ENCODE measurements at regions not wholly inside any gene's neighbourhood (a gene's known extent, or its start where the extent isn't known, plus 50 kb on each side); places are given as distances from the start of the nearest gene placed in this dataset.

DNA sequence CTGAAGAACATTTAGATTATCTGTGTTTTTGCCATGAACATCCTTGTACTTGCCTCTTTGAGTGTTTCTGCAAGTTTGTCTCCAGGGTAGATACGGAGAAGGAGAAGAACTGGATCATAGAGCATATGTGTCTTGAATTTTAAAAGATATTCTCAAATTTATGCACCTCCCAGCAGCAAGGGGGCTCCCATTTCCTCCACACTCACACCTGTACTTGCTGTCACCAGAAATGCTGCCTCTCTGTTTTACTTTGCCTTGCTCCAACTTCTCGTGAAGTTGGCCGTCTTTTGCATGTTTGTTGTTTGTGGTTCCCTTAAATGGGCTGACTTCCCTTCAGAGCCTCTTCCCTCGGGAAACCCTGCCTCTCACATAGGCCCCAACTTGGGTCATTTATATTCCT is 171.0 kb downstream of the TFAP2C start:
- DNase-seq (ENCODE audit: low read depth in 2 of 2) = no peak

DNA sequence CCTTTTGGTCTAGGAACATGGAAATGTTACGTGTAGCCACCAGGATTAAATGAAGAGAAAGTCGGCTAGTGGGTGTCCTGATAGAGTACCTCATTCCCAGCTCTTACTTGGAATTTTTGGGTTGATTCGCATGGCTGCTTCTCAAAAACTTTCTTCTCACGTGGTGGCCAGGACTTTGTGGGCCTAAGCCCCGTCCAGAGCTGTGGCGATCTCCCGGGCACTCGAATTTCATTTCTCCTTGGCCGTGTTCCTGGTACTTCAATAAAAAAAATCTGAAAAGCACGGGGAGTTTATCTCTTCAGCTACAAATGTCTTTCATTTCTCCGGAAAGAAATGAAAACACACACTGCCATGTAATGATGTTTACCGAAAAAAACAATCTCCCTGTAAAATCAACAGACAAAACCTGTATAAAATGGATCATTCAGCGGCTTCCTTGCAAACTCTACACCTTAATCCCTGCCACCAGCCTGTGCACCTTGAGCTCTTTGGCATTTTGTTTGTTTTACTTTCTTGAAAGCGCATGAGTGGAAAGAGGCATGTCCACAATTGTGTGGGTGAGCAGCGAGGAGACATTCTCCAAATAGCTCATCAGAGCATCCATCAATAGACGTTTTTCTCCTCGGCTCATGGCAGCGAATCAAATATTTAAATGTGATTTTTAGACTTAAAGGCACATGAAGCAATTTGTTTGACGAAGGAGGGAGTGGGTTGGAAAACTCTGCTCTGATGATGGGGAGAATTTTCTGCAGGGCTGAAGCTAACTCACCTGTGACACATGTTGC is 173.1 kb downstream of the TFAP2C start:
- no peak for DNase-seq (ENCODE audit: low read depth in 2 of 2)

DNA sequence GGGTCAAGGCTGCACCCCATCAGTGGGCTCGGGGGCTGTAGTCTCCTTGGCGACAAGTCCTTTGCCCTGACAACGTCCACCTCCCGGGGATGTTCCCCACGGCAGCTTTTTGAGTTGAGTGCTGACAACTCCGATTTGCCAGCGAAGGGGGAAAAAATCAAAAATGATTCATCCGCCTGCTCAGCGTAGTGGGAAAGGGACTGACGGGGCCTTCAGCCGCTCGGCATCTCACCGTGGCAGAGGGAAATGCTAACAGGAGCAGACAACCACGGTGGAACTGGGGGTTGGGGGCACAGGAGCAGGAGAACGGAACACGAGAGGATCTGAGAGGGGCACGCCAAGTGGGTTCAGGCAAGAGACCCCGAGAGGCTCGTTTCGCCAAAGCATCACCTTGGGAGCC is 173.7 kb downstream of the TFAP2C start:
- DNase-seq (ENCODE audit: low read depth in 2 of 2) = no peak

DNA sequence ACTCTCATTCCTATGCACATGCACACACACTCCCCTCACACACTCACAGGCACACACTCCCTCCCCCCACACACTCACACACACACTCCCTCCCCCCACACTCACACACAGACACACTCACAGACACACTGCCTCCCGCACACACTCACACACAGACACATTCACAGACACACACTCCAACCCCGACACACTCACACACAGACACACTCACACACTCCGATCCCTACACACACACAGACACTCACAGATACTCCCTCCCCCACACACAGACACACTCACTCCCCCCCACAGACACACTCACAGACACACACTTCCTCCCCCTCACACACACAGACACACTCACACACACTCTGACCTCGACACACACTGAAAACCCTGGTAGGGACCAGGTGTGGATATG is 176.2 kb downstream of the TFAP2C start:
- DNase-seq (ENCODE audit: low read depth in 2 of 2) = no peak

DNA sequence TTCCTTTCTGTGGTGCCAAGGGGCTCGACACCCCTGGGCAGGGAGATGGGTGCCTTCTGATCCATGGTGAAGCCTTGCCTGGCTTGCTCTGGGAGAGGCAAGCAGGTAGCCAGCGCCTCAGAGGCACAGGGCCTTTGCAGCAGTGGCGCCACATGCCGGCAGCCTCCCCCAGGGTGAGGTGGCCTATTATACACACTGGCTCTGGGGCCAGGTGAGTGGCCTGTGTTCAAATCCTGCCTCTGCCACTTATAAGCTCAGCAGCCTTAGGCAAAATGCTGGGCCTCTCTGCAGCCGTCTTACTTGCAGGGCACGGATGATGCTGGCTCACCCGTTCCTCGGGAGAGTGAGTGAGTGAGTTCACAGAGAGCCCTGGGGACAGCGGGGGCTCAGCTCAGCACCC is 176.9 kb downstream of the TFAP2C start:
- no peak for DNase-seq (ENCODE audit: low read depth in 2 of 2)

DNA sequence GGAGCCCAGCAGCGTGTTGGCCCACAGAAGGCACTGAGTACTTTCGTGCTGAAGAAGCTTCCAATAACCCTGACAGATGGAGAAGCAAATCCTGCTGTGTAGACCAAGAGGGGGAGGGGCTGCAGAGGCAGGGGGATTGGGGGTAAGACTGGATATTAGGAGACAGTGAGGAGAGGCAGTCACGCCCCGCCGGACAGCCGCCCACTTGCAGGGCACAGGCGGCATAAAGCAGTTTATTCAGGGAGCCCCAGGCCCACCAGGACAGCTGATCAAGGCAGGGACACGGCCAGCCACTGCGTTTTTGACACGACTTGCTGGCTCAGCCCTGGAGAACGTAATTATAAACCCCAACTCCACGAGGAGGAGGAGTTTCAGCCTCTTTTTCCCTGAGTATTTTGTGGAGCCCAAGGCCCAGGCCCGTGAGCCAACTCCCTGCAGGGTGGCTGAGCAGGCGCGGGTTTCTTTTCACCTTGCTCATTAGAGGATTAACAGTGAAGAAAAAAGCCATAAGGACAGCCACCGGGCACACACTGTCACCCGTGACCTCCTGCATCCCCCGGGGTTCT is 177.9 kb downstream of the TFAP2C start:
- DNase-seq (ENCODE audit: low read depth in 2 of 2) = no peak

DNA sequence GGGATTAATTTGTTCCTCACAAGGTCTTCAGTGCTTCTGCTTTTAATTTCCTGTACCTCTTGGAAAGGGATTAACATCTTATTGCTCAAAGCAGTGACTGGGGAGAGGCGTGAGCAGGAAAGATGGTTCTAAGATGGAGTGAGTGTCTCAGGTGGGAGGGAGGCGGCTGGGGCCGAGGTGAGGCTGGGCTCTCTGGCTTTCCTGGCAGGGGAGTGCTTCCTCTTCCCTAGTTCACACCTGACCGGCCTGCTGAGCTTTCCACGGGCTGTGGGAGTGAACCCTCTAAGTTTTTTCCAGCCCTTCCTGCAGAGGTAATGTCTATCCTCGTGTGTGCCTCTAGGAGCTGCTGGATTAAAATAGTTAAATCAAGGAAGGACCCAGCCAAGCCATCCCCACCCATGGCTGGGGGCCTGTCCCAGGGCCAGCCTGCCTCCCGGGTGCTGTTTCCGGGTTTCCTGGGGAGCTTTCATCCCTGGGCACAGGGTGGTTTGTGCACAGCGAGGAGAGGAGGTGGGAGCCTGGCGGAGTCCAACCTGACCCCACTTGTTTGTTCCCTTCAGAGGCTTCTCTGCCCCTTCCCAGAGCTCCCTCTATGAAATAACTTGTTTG is 179.1 kb downstream of the TFAP2C start:
- DNase-seq (ENCODE audit: low read depth in 2 of 2) = no peak

DNA sequence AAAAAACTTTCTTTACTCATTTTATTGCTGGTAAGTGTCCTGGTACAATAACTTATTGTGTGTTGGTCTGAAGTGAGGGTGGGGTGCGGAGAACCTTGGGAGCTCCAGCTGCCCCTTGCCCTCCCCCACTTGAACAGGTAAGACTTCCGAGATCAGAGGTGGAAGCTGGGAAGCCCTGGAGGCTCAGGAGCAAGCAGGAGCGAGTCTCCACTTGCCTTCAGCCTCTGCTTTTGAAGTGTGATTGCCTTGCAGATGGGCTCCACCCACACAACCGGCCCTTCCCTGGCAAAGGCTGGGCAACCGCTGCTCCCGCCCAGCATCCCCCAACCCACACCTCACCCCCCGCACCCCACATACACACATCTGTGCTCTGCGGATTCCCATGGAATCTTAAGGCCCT is 179.6 kb downstream of the TFAP2C start:
- no peak for DNase-seq (ENCODE audit: low read depth in 2 of 2)

DNA sequence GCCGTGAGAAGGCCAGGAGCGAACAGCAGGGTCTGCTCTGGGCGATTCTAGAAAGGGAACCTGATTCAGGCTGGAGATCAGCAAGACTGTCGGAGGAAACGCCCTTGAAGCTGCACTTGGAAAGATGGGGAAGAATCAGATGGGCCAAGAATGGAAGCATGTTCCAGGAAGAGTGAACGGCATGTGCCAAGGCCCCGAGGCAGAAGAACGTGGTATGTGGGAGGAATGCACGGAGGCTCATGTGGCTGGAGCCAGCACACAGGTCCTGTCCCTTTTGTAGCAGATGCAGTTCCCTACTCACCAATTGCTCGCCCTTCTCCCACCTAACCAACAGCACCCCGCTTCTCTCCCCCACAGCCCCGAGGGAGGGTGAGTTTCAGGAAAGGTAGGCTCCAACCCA is 180.6 kb downstream of the TFAP2C start:
- no peak for DNase-seq (ENCODE audit: low read depth in 2 of 2)

DNA sequence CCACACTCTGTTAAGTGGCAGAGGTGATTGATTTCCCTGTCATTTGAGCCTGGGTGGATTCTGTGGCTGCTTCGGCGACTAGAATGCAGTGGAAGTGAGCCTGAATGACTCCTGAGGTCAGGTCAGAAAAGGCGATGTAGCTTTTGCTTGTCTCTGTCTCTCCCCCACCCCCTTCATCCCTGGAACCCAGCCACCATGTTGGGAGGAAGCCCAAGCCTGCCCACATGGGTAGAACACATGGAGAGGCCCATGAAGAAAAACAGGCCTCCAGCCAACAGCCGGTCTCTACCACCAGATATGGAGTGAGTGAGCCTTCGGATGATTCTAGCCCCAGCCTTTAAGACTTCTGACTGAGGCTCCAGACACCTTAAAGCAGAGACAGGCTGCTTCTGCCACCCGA is 181.0 kb downstream of the TFAP2C start:
- no peak for DNase-seq (ENCODE audit: low read depth in 2 of 2)

DNA sequence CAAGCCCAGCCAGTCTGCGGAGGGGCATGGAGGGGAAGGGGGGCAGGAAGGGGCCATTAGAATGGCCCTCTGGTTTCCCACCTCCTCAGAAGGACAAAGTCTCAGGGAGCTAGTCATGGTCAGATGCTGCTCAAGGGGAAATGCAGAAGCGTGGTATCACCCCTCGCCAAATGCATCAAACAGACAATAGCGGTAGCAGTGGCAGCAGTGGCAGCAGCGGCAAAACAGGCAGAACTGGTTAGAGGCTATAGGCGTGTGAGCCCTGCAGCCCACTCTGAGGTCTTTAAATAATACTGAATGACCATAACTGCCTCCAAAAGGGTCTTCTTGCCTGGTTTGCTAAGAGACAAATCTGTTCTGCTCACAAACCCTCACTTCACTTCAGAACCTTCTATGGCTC is 186.7 kb downstream of the TFAP2C start:
- no peak for DNase-seq (ENCODE audit: low read depth in 2 of 2)

DNA sequence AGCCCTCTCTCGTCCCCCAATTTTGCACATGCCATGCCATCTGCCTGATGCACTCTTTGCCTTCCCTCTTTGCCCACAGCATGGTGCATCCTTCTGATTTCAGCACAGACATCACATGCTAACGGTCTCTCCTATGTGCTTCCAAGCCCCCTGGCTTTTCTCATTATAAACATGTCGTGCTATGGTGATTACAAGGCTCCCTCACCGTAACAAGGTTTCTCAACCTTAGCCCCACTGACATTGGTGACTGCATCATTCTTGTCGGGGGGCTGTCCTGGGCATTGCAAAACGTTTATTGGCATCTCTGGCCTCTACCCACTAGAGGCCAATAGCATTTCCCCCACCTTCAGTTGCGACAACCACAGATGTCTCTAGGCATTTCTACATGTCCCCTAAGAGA is 187.2 kb downstream of the TFAP2C start:
- DNase-seq (ENCODE audit: low read depth in 2 of 2) = no peak

DNA sequence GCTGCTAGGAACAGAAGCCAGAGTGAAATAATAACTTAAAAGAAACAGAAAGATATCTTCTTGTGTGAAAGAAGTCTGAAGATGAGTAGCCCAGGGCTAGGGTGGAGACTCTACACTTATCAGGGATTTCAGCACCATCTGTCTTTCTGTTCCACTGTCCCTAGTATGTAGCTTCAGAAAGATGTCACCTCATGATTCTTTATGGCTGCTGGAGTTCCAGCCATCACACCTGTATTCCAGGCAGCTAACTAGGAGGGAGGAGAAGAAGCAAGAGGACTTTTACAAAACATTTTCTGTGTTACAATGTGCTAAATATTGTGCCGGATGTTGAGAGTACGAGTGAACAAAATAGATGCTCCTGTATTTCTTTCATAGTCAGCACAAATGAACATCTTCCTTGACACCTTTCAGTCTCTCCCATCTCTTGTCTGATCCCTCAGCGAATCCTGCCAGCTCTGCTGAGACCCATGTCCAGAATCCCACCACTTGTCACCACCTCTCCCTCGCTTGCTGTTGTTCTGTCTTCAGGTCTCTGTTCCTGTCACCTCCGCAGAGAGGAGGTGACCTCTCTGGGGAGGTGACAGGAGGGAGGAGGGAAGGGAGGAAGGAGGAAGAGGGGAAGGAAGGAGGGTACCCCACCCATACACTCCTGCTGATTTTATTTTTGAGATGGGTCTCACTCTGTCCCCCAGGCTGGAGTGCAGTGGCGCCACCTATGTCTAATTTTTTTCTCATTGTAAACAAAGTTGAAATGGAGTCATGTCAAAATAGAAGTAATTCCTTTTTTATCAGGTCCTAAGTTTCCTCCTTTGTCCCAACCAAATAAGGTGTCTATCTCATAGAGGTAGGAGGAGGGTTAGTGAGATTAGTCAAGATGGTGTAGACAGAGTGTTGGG is 188.9 kb downstream of the TFAP2C start:
- no peak for DNase-seq (ENCODE audit: low read depth in 2 of 2)

DNA sequence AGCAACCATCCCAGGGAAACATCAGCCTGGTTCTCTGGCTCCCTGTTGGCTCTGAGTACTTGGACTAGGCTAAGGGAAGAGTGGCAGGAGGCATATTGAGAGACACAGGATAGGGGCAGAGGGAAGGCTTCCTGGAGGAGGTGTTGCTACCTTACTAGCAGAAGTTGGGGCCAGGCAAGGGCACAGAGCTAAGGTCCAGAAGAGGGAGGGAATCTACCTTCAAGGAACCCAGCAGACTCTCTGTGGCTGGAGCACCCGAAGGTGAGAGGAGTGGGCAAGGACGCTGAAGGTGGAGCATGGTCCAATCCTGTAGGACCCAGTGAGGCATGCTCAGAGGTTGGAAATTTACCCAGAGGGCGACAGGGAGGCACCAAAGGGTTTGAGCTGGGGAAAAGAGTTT is 191.9 kb downstream of the TFAP2C start:
- no peak for DNase-seq (ENCODE audit: low read depth in 2 of 2)

DNA sequence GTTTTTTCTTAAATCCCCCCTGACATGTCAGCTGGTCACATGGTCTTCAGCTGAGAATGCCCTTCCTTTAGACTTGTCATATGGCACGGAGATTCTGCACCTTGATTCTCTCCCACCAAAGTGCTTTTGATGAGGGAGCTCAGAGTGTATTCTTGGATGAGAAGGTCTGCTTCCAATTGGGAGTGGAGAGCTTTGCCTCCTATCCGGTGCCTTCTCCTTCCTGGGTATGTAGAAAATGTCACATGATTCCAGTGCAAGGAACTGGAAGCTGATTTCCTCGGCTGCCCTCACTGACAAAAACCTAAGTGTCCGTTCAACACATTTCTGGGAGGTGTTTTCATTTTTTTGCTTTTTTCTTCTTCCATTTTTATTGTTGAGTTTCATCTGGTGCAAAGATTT is 197.2 kb downstream of the TFAP2C start:
- no peak for DNase-seq (ENCODE audit: low read depth in 2 of 2)

DNA sequence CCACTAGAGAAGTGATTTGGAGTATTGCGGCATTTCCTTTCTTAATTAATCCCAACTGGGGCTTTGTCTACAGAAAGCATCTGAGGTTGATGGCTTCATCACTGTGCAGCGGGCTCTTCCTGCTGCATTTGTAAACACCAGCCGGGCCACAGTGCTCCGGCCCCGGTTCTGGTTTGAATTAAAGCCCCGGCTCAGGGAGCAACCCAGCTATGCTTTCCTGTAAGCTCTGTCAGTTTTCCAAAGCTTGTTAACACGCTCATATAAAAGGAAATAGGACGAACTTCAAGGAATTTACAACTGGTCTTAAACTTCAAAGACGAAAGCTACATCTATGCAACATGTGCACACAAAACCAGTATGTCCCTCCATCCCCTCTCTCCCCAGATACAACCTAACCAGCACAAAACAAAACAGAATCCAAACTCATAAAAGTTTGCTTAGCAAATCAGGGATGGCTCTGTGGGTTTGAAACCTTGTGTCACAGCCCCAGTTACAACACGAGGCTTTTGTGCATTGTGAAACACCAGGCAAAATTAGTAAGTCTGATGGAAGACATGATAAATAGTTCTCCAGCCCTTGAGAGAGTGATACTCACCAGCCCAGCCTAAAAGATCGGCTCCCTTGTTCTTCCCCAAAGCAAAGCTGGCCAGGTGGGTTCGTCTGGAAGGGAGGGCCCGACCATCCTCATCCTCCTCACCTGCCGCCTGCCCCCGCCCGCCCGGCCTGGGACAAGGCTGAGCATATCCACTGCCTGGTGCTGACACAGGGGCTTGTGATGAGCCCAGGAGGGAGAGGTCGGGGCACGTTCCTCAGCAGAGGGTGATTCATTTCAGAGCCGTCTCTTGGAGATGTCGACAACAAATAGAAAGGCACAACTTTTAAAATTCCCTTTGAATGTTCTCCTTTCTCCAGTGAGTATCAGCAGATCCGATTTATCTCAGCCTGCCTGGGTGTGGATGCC is 197.9 kb downstream of the TFAP2C start:
- DNase-seq (ENCODE audit: low read depth in 2 of 2) = no peak

DNA sequence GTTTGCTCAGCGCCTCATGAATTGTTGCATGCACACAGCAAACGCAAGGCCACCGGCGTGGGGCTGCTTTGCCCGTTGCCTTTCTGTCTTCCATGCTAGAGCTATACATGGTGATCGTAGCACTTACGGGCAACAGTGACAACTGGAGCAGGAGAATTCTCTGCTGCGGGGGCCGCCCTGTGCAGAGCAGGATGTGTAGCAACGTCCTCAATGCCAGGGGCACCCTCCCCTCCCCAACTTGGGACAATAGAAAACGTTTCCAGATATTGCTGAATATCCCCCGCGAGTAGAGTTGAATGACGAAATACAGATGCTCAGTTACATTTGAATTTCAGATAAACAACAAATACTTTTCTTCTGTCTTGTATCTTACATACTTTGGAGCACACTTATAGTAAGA is 198.7 kb downstream of the TFAP2C start:
- no peak for DNase-seq (ENCODE audit: low read depth in 2 of 2)

DNA sequence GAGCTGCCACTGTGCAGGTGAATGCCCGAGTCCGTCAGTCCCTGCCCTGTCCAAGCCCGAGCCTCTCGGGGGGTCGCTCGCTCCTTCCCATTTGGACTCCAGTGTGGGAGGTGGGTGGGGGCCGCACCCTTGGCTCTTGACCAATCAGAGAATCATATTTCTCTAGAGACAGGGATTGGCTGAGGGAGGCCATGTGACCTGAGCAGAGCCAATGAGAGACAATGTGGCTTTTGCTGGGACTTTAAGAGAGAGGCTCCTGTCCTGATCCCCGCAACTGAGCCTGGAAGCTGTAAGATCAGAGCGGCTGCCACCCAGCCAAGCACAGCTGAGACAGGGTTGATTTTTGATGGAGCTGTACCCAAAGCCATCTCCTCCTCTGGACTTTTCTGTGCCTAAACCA is 199.3 kb downstream of the TFAP2C start:
- no peak for DNase-seq (ENCODE audit: low read depth in 2 of 2)

DNA sequence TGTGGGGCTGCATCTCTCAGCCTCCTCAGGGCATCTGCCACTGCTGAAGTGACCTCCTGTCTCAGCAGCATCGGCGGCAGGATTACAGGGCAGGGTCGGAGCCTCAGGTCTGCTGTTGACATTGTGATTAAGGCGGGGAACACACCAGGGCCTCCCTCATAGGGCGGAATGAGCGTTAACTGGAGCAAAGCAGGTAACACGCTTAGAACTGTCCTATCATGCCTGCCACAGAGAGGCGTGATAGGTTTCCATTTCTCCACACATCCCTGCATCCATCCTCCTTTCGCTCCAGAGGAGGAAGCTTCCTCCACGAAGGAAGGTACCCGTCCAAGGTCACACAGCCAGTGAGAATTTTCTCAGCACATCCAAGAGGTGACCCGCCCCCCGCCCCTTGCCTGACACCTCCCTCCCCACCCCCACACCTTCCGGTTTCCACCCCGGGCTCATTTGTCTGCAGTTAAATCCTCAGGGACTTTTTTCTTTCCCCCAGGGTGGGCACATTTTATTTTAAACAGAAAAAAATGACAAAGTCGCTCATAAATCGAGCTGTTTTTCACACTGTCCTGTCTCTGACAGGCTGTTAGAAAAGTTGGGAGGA is 200.8 kb downstream of the TFAP2C start:
- DNase-seq (ENCODE audit: low read depth in 2 of 2) = no peak

DNA sequence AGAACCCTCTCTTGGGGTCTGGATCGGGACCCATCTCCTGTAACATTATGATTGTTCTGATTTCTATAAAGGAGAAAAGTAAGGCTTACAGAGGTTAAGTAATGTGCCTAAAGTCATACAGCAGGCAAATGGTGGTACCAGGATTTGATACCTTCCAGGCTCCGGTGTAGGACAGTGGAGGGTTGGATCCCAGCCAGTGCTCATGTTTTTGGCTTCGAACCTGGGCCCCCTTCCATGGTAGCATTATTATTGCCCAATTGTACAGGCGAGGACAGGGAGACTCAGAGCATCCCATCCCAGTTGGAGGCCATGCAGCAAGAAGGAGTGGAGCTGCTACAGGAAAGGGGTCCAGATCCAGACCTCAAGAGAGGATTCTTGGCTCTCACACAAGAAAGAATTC is 202.7 kb downstream of the TFAP2C start:
- DNase-seq (ENCODE audit: low read depth in 2 of 2) = no peak

DNA sequence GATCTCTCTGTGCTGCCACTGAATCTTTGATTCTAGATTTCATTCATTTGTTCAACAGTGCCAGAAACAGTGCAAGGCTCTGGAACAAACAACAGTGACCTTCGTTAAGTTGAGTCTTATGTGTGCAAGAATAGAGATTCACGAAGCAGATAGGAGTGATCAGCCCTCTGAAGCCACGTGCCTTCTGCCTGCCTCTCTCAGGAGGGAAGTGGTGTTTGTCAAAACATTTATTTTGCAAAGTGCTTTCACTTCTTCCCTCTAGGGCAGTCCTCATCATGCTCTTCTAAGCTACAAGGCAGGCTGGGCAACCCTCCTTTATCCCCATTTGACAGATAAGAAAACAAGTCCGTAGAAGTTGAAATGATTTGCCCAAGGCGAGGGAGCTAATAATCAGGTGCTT is 204.3 kb downstream of the TFAP2C start:
- DNase-seq (ENCODE audit: low read depth in 2 of 2) = no peak

All from stimulated activated CD8-positive, alpha-beta memory T cell treated with anti-CD3 and anti-CD28 coated beads, Interleukin-15, amount 100 ng/mL, for 48 hours (primary cell).